GM10847 (cell line): ENCODE measurements at regions not wholly inside any gene's neighbourhood (a gene's known extent, or its start where the extent isn't known, plus 50 kb on each side); places are given as distances from the start of the nearest gene placed in this dataset.

Experiments used
- POLR2A ChIP-seq: IDR thresholded peaks from 2 replicates; pipeline ENCODE4 v1.6.1; 2011; ENCODE audit not compliant: insufficient read length; ENCODE audit errors: extremely low read depth

GRCh38 chr6:113362301-113363047 is 494.7 kb upstream of the MARCKS start:
- TF ChIP-seq POLR2A = no peak

- TF ChIP-seq POLR2A = no peak
Measured at GRCh38 chr6:113363048-113363798, 493.9 kb upstream of the MARCKS start.

GRCh38 chr6:113363866-113364265 is 493.3 kb upstream of the MARCKS start:
- TF ChIP-seq POLR2A = no peak

GRCh38 chr6:113364766-113365165 is 492.4 kb upstream of the MARCKS start:
- no peak for TF ChIP-seq POLR2A

- no peak for TF ChIP-seq POLR2A
Measured at GRCh38 chr6:113365191-113365590, 492.0 kb upstream of the MARCKS start.

- TF ChIP-seq POLR2A = no peak
Measured at GRCh38 chr6:113366505-113366904, 490.6 kb upstream of the MARCKS start.

- TF ChIP-seq POLR2A = no peak
Measured at GRCh38 chr6:113370508-113371502, 486.3 kb upstream of the MARCKS start.

- TF ChIP-seq POLR2A = no peak
Measured at GRCh38 chr6:113375950-113376846, 480.9 kb upstream of the MARCKS start.

GRCh38 chr6:113376847-113377165 is 480.3 kb upstream of the MARCKS start:
- no peak for TF ChIP-seq POLR2A

- TF ChIP-seq POLR2A = no peak
Measured at GRCh38 chr6:113377362-113377942, 479.7 kb upstream of the MARCKS start.

GRCh38 chr6:113380591-113380990 is 476.6 kb upstream of the MARCKS start:
- no peak for TF ChIP-seq POLR2A

GRCh38 chr6:113381232-113381631 is 475.9 kb upstream of the MARCKS start:
- TF ChIP-seq POLR2A = no peak

GRCh38 chr6:113381959-113382358 is 475.2 kb upstream of the MARCKS start:
- no peak for TF ChIP-seq POLR2A

GRCh38 chr6:113383701-113384100 is 473.4 kb upstream of the MARCKS start:
- no peak for TF ChIP-seq POLR2A
